ENCODE measurements at regions not wholly inside any gene's neighbourhood (a gene's known extent, or its start where the extent isn't known, plus 50 kb on each side); places are given as distances from the start of the nearest gene placed in this dataset.

DNA sequence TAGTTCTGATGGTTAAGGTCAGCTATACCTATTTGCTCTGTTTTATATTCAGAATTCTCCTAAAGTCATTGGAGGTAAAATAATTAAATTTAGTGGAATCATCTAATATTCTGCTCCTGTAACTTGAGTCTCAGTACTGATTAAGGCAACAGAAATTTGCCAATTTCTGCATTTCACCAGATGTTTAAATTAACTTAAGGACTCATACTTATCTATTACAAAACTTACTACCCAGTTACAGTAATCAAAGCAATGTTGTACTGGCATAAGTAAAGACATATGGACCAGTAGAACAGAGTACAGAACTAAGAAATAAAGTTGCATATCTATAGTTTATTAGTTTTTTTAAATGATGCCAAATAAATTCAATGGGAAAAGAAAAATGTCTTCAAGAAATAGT lies 1043.8 kb downstream of the OTOL1 start:
- Histone ChIP-seq H3K27ac (no peak overlapping the region), H3K9me3 (ENCODE audit: control insufficient read depth, low read length) (no peaks in the 10 kb centered on the region), H3K4me3 (ENCODE audit: low read depth, low read length) (no peak overlapping the region), H3K4me2 (ENCODE audit: low read length) (no peak overlapping the region), H3K9ac (no peak overlapping the region), H3K79me2 (no peaks in the 10 kb centered on the region), H3K27me3 (ENCODE audit: control insufficient read depth, insufficient read depth, low read length) (no peaks in the 10 kb centered on the region), H3K36me3 (ENCODE audit: control insufficient read depth, insufficient read depth, low read length) (no peaks in the 10 kb centered on the region), H2AFZ (no peak overlapping the region), H3K4me1 (no peaks in the 10 kb centered on the region)
- TF ChIP-seq, protein P1, sequence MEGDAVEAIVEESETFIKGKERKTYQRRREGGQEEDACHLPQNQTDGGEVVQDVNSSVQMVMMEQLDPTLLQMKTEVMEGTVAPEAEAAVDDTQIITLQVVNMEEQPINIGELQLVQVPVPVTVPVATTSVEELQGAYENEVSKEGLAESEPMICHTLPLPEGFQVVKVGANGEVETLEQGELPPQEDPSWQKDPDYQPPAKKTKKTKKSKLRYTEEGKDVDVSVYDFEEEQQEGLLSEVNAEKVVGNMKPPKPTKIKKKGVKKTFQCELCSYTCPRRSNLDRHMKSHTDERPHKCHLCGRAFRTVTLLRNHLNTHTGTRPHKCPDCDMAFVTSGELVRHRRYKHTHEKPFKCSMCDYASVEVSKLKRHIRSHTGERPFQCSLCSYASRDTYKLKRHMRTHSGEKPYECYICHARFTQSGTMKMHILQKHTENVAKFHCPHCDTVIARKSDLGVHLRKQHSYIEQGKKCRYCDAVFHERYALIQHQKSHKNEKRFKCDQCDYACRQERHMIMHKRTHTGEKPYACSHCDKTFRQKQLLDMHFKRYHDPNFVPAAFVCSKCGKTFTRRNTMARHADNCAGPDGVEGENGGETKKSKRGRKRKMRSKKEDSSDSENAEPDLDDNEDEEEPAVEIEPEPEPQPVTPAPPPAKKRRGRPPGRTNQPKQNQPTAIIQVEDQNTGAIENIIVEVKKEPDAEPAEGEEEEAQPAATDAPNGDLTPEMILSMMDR (IDR thresholded peaks at IDR 0.05) = no peak

DNA sequence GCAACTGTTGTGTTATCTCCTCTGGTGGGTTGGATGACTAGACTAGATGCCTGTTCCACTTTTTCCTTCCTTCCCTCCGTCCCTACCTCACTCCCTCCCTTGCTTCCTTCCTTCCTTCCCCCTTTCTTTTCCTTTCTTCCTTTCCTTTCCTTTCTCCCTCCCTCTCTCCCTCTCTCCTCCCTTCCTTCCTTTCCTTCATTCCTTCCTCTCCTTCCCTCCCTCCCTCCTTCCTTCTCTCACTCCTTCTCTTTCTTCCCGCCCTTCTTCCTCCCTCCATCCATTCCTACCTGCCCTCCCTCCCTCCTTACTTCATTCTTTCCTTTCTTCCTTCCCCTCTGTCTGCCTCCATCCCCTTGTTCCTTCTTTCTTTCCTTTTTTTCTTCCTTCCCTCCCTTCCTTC lies 1045.3 kb downstream of the OTOL1 start:
- Histone ChIP-seq H3K27ac (no peak overlapping the region), H3K4me1 (no peaks in the 10 kb centered on the region), H3K36me3 (ENCODE audit: control insufficient read depth, insufficient read depth, low read length) (no peaks in the 10 kb centered on the region), H2AFZ (no peak overlapping the region), H3K4me2 (ENCODE audit: low read length) (no peak overlapping the region), H3K9ac (no peak overlapping the region), H3K27me3 (ENCODE audit: control insufficient read depth, insufficient read depth, low read length) (no peaks in the 10 kb centered on the region), H3K79me2 (no peaks in the 10 kb centered on the region), H3K9me3 (ENCODE audit: control insufficient read depth, low read length) (no peaks in the 10 kb centered on the region), H3K4me3 (ENCODE audit: low read depth, low read length) (no peak overlapping the region)
- TF ChIP-seq, protein P1 (IDR thresholded peaks at IDR 0.05) = no peak

DNA sequence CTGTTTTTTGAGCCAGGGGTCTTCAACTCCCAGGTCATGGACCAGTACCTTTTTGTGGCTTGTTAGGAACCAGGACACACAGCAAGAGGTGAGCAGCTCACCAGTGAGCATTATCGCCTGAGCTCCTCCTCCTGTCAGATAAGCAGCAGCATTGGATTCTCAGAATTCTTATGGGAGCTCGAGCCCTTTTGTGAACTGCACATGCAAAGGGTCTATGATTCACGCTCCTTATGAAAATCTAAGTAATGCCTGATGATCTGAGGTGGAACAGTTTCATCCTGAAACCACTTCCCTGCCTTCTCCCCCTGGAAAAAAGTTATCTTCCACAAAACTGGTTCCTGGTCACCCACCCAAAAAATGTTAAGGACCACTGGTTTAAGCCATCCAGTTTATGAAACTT lies 1047.6 kb downstream of the OTOL1 start:
- Histone ChIP-seq H3K79me2 (no peaks in the 10 kb centered on the region), H3K4me1 (no peaks in the 10 kb centered on the region)

DNA sequence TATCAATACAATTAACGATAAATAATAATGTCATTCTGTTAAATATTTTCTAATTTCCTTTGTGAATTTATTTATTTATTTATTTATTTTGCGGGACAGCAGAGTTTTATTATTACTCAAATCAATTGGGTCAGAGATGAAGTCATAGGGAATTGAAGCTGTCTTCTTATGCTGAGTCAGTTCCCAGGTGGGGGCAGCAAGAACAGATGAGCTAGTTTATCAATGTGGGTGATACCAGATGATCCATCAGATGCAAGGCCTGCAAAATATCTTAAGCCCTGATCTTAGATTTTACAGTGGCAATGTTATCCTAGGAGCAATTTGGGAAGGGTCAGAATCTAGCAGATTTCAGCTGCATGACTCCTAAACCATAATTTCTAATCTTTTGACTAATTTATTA lies 1050.3 kb downstream of the OTOL1 start:
- no peaks in the 10 kb centered on the region for H3K79me2 ChIP-seq
- H3K36me3 ChIP-seq (ENCODE audit: control insufficient read depth, insufficient read depth, low read length) = no peaks in the 10 kb centered on the region
- H3K4me3 ChIP-seq (ENCODE audit: low read depth, low read length) = no peak overlapping the region
- no peak overlapping the region for H3K27ac ChIP-seq
- H3K9me3 ChIP-seq (ENCODE audit: control insufficient read depth, low read length) = no peaks in the 10 kb centered on the region
- TF ChIP-seq, protein P1 (IDR thresholded peaks at IDR 0.05) = no peak
- H2AFZ ChIP-seq = no peak overlapping the region
- H3K4me1 ChIP-seq = no peaks in the 10 kb centered on the region
- H3K27me3 ChIP-seq (ENCODE audit: control insufficient read depth, insufficient read depth, low read length) = no peaks in the 10 kb centered on the region
- H3K4me2 ChIP-seq (ENCODE audit: low read length) = no peak overlapping the region
- H3K9ac ChIP-seq = no peak overlapping the region

More for the DNA sequence above, 1047.6 kb downstream of the OTOL1 start:
- Histone ChIP-seq H3K36me3 (ENCODE audit: control insufficient read depth, insufficient read depth, low read length) (no peaks in the 10 kb centered on the region), H3K9ac (no peak overlapping the region), H3K9me3 (ENCODE audit: control insufficient read depth, low read length) (no peaks in the 10 kb centered on the region), H3K4me2 (ENCODE audit: low read length) (no peak overlapping the region), H2AFZ (no peak overlapping the region), H3K4me3 (ENCODE audit: low read depth, low read length) (no peak overlapping the region), H3K27me3 (ENCODE audit: control insufficient read depth, insufficient read depth, low read length) (no peaks in the 10 kb centered on the region), H3K27ac (no peak overlapping the region)
- TF ChIP-seq, protein P1 (IDR thresholded peaks at IDR 0.05) = no peak

DNA sequence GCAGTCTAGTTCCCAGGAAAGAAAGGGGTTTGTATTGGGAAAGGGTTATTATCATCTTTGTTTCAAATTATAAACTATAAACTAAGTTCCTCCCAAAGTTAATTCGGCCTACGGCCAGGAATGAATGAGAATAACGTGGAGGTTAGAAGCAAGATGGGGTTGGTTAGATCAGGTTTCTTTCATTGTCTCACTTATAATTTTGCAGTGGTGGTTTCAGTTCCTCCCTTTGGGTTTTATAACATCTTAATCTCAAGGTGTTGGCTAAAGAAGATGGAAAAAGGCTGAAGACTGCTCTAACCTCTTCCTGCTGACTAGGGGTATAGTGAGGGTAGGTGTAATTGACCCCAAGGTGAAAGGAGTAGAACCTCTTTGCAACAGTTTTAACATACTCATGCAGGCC lies 1050.7 kb downstream of the OTOL1 start:
- no peaks in the 10 kb centered on the region for H3K4me1 ChIP-seq
- H2AFZ ChIP-seq = no peak overlapping the region
- H3K27me3 ChIP-seq (ENCODE audit: control insufficient read depth, insufficient read depth, low read length) = no peaks in the 10 kb centered on the region
- H3K79me2 ChIP-seq = no peaks in the 10 kb centered on the region
- H3K36me3 ChIP-seq (ENCODE audit: control insufficient read depth, insufficient read depth, low read length) = no peaks in the 10 kb centered on the region
- TF ChIP-seq, protein P1 (IDR thresholded peaks at IDR 0.05) = no peak
- H3K27ac ChIP-seq = no peak overlapping the region
- no peak overlapping the region for H3K9ac ChIP-seq
- no peak overlapping the region for H3K4me3 ChIP-seq (ENCODE audit: low read depth, low read length)
- H3K4me2 ChIP-seq (ENCODE audit: low read length) = no peak overlapping the region
- no peaks in the 10 kb centered on the region for H3K9me3 ChIP-seq (ENCODE audit: control insufficient read depth, low read length)

Measured in parathyroid adenoma (tissue), 2 donors.